T-helper 17 cell (primary cell): ENCODE measurements at regions not wholly inside any gene's neighbourhood (a gene's known extent, or its start where the extent isn't known, plus 50 kb on each side); places are given as distances from the start of the nearest gene placed in this dataset.
"Not testable (repeated sequence)": the region's sequence is repeated elsewhere in the genome, so short reads cannot be mapped to it uniquely, and the experiment has no call there.

ENCODE experiments used
- ATAC-seq: fragments of 150-1000 bp; cut with Tn5 transposase; 2 replicates; pipeline ENCODE4 v1.10.0; 2021; ENCODE audit warnings: mild to moderate bottlenecking, moderate library complexity
- DNase-seq, 3 donors: peaks; one replicate each; pipeline versions ENCODE4 v3.0.0 to v3.0.0-alpha.2; 2020 to 2021
- H3K9me3 ChIP-seq: one replicate; pipeline ENCODE4 v1.7.0; 2013; ENCODE audit warnings: low read length, mild to moderate bottlenecking; ENCODE audit not compliant: control insufficient read depth, poor library complexity, severe bottlenecking
- H3K27ac Mint-ChIP-seq: one replicate; pipeline ENCODE4 v1.8.0; 2022; ENCODE audit warnings: mild to moderate bottlenecking, moderate library complexity, mixed read lengths
- H3K27me3 Mint-ChIP-seq: one replicate; pipeline ENCODE4 v1.8.0; 2022; ENCODE audit warnings: mixed read lengths
- H3K36me3 Mint-ChIP-seq: one replicate; pipeline ENCODE4 v1.8.0; 2022; ENCODE audit warnings: low read depth, mixed read lengths
- H3K4me1 Mint-ChIP-seq: one replicate; pipeline ENCODE4 v1.8.0; 2022; ENCODE audit warnings: mild to moderate bottlenecking, mixed read lengths
- H3K4me3 Mint-ChIP-seq: one replicate; pipeline ENCODE4 v1.8.0; 2022; ENCODE audit warnings: mild to moderate bottlenecking, moderate library complexity, mixed read lengths

- H3K27ac Mint-ChIP-seq = no peak overlapping the region
- no peak overlapping the region for H3K4me3 Mint-ChIP-seq
- H3K27me3 Mint-ChIP-seq = peaks cover 49% of the 10 kb centered on the region
- DNase-seq (no peak), ATAC-seq (no peak)
- no peaks in the 10 kb centered on the region for H3K36me3 Mint-ChIP-seq
- H3K9me3 ChIP-seq = no peaks in the 10 kb centered on the region
- no peaks in the 10 kb centered on the region for H3K4me1 Mint-ChIP-seq
Measured at GRCh38 chr20:48451401-48451800, 376.4 kb downstream of the PREX1 start.

- H3K9me3 ChIP-seq = no peaks in the 10 kb centered on the region
- Mint-ChIP-seq H3K36me3 (no peaks in the 10 kb centered on the region), H3K4me1 (no peaks in the 10 kb centered on the region), H3K27me3 (peaks cover 29% of the 10 kb centered on the region), H3K4me3 (no peak overlapping the region), H3K27ac (no peak overlapping the region)
- DNase-seq (no peak), ATAC-seq (no peak)
Measured at GRCh38 chr20:48448666-48449600, 378.9 kb downstream of the PREX1 start.

- H3K9me3 ChIP-seq = no peaks in the 10 kb centered on the region
- Mint-ChIP-seq H3K27ac (no peak overlapping the region), H3K4me3 (no peak overlapping the region), H3K4me1 (no peaks in the 10 kb centered on the region), H3K27me3 (peaks cover 18% of the 10 kb centered on the region), H3K36me3 (no peaks in the 10 kb centered on the region)
- no peak for ATAC-seq
- no peak for DNase-seq
Measured at GRCh38 chr20:48447456-48447855, 380.3 kb downstream of the PREX1 start.

GRCh38 chr20:48445827-48446226 lies 382.0 kb downstream of the PREX1 start:
- Mint-ChIP-seq H3K4me1 (no peaks in the 10 kb centered on the region), H3K36me3 (no peaks in the 10 kb centered on the region), H3K4me3 (no peak overlapping the region), H3K27me3 (peaks cover 16% of the 10 kb centered on the region), H3K27ac (no peak overlapping the region)
- no peak for ATAC-seq
- DNase-seq = no peak
- no peaks in the 10 kb centered on the region for H3K9me3 ChIP-seq

GRCh38 chr20:48444249-48444648 lies 383.6 kb downstream of the PREX1 start:
- no peak overlapping the region for H3K4me3 Mint-ChIP-seq
- H3K27me3 Mint-ChIP-seq = peaks cover 28% of the 10 kb centered on the region
- ATAC-seq (no peak), DNase-seq (no peak)
- no peaks in the 10 kb centered on the region for H3K36me3 Mint-ChIP-seq
- H3K27ac Mint-ChIP-seq = no peak overlapping the region
- H3K4me1 Mint-ChIP-seq = no peaks in the 10 kb centered on the region
- H3K9me3 ChIP-seq = no peaks in the 10 kb centered on the region

- ATAC-seq (no peak), DNase-seq (no peak)
- Mint-ChIP-seq H3K27ac (no peak overlapping the region), H3K36me3 (no peaks in the 10 kb centered on the region), H3K4me3 (no peak overlapping the region), H3K27me3 (peaks cover 36% of the 10 kb centered on the region), H3K4me1 (no peaks in the 10 kb centered on the region)
- no peaks in the 10 kb centered on the region for H3K9me3 ChIP-seq
Measured at GRCh38 chr20:48440916-48441315, 386.9 kb downstream of the PREX1 start.

GRCh38 chr20:48440261-48440660 lies 387.5 kb downstream of the PREX1 start:
- not testable (repeated sequence) for DNase-seq, H3K4me1 Mint-ChIP-seq, H3K9me3 ChIP-seq, H3K4me3 Mint-ChIP-seq, H3K36me3 Mint-ChIP-seq, ATAC-seq, H3K27ac Mint-ChIP-seq
- H3K27me3 Mint-ChIP-seq = peaks cover 36% of the 10 kb centered on the region

- no peak overlapping the region for H3K27ac Mint-ChIP-seq
- H3K4me1 Mint-ChIP-seq = no peaks in the 10 kb centered on the region
- ATAC-seq = no peak
- H3K36me3 Mint-ChIP-seq = no peaks in the 10 kb centered on the region
- DNase-seq = no peak
- no peak overlapping the region for H3K4me3 Mint-ChIP-seq
- H3K9me3 ChIP-seq = no peaks in the 10 kb centered on the region
- H3K27me3 Mint-ChIP-seq = peaks cover 36% of the 10 kb centered on the region
Measured at GRCh38 chr20:48437146-48437545, 390.7 kb downstream of the PREX1 start.

GRCh38 chr20:48436609-48437008 lies 391.2 kb downstream of the PREX1 start:
- not testable (repeated sequence) for ATAC-seq, H3K9me3 ChIP-seq, H3K4me3 Mint-ChIP-seq, H3K27ac Mint-ChIP-seq, H3K4me1 Mint-ChIP-seq, DNase-seq, H3K36me3 Mint-ChIP-seq
- peaks cover 34% of the 10 kb centered on the region for H3K27me3 Mint-ChIP-seq

- Mint-ChIP-seq H3K27me3 (peaks cover 10% of the 10 kb centered on the region), H3K27ac (no peak overlapping the region), H3K4me3 (no peak overlapping the region), H3K36me3 (no peaks in the 10 kb centered on the region), H3K4me1 (no peaks in the 10 kb centered on the region)
- H3K9me3 ChIP-seq = no peaks in the 10 kb centered on the region
- DNase-seq (no peak), ATAC-seq (no peak)
Measured at GRCh38 chr20:48433178-48433577, 394.6 kb downstream of the PREX1 start.

- no peaks in the 10 kb centered on the region for H3K36me3 Mint-ChIP-seq
- no peak overlapping the region for H3K27ac Mint-ChIP-seq
- DNase-seq = no peak
- H3K9me3 ChIP-seq = no peaks in the 10 kb centered on the region
- H3K4me3 Mint-ChIP-seq = no peak overlapping the region
- peaks cover 8% of the 10 kb centered on the region for H3K27me3 Mint-ChIP-seq
- no peaks in the 10 kb centered on the region for H3K4me1 Mint-ChIP-seq
- ATAC-seq = no peak
Measured at GRCh38 chr20:48432494-48432832, 395.3 kb downstream of the PREX1 start.

- Mint-ChIP-seq H3K4me1 (no peaks in the 10 kb centered on the region), H3K27me3 (peaks cover 3% of the 10 kb centered on the region), H3K27ac (no peak overlapping the region), H3K36me3 (no peaks in the 10 kb centered on the region), H3K4me3 (no peak overlapping the region)
- ATAC-seq = no peak
- no peaks in the 10 kb centered on the region for H3K9me3 ChIP-seq
- DNase-seq = no peak
Measured at GRCh38 chr20:48431653-48432493, 395.9 kb downstream of the PREX1 start.

- H3K9me3 ChIP-seq = no peaks in the 10 kb centered on the region
- peaks cover 2% of the 10 kb centered on the region for H3K4me1 Mint-ChIP-seq
- peaks cover 34% of the 10 kb centered on the region for H3K27me3 Mint-ChIP-seq
- H3K4me3 Mint-ChIP-seq = no peak overlapping the region
- H3K36me3 Mint-ChIP-seq = peaks cover 2% of the 10 kb centered on the region
- no peak for ATAC-seq
- H3K27ac Mint-ChIP-seq = no peak overlapping the region
- no peak for DNase-seq
Measured at GRCh38 chr20:48426630-48427029, 401.2 kb downstream of the PREX1 start.
